RWPE1 (cell line): ENCODE measurements at regions not wholly inside any gene's neighbourhood (a gene's known extent, or its start where the extent isn't known, plus 50 kb on each side); places are given as distances from the start of the nearest gene placed in this dataset.

Experiments used
- CTCF ChIA-PET: fragments of 350-600 bp; sonication (Branson Sonifier 250); formaldehyde crosslinking; extraction: SDS; loops from one replicate; lab custom pipeline; 2021; lab: Yijun Ruan, JAX
- POLR2A ChIA-PET: fragments of 400-600 bp; formaldehyde crosslinking; extraction: SDS; loops from one replicate; lab custom pipeline; 2020; ENCODE audit warnings: antibody characterized with exemption; ENCODE audit not compliant: low non-redundant PET; lab: Yijun Ruan, JAX
- DNase-seq: peaks from one replicate; pipeline ENCODE4 v3.0.0; 2012; ENCODE audit warnings: low spot score
- H3K27ac ChIP-seq: fragments of 450-650 bp; 2 replicates; pipeline ENCODE4 v1.5.1; 2017
- TF ChIP-seq, protein P1 (sequence below): fragments of 450-650 bp; conservative IDR thresholded peaks from 2 replicates; pipeline ENCODE4 v1.5.1; 2017; ENCODE audit warnings: low read depth, mild to moderate bottlenecking

DNA sequence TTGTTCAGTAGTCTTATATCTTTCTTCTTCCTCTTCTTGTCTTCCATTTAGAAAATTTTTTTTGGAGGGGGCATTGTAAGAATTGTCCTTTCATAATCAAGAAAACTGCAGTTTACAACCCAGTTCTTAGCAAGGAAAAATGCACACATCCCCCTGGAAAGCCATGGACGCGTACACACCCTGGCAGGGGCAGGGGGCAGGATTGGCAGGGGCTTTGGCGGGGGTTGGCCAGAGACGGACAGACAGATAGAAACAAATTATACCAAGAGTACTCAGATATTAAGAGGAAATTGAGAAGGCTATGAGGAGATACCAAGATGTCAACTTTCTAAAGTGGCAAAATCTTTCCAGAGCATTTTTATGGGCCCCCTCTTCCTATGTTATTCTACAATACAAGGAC is 322.5 kb upstream of the CPXCR1 start:
- no peak for DNase-seq
- CTCF ChIA-PET, result no interaction called here
- H3K27ac ChIP-seq, result no peak overlapping the region
- TF ChIP-seq, protein P1, sequence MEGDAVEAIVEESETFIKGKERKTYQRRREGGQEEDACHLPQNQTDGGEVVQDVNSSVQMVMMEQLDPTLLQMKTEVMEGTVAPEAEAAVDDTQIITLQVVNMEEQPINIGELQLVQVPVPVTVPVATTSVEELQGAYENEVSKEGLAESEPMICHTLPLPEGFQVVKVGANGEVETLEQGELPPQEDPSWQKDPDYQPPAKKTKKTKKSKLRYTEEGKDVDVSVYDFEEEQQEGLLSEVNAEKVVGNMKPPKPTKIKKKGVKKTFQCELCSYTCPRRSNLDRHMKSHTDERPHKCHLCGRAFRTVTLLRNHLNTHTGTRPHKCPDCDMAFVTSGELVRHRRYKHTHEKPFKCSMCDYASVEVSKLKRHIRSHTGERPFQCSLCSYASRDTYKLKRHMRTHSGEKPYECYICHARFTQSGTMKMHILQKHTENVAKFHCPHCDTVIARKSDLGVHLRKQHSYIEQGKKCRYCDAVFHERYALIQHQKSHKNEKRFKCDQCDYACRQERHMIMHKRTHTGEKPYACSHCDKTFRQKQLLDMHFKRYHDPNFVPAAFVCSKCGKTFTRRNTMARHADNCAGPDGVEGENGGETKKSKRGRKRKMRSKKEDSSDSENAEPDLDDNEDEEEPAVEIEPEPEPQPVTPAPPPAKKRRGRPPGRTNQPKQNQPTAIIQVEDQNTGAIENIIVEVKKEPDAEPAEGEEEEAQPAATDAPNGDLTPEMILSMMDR, result no peak
- POLR2A ChIA-PET, result no interaction called here

DNA sequence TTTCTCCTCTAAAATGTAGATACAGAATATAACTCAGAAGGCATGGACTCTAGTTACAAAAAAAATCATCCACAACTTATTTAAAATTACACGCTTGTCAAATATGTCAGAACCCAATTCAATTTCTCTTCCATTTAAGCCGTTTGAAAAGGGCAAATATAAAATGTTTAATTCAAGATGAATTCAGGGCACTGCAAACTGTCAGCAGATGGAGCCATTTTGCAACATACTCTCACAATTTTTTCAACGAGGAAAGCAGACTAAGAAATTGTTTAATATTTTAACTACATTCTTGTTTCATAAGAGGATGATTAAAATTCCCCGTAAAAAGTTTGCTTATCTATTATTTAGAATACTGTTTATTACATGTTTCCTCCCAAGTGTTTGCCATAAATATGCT is 321.3 kb upstream of the CPXCR1 start:
- TF ChIP-seq, protein P1, result 0 out of 2 replicates have a peak, but pooled peaks have one; percentile 14
- ChIA-PET CTCF (no interaction called here), POLR2A (no interaction called here)
- H3K27ac ChIP-seq, result no peak overlapping the region
- DNase-seq, result peak; percentile 0

- CTCF ChIA-PET, result no interaction called here
- POLR2A ChIA-PET, result no interaction called here
- no peak for DNase-seq
- TF ChIP-seq, protein P1, result no peak
- H3K27ac ChIP-seq, result no peak overlapping the region
Observed at GRCh38 chrX:88437563-88437962, 309.5 kb upstream of the CPXCR1 start.

DNA sequence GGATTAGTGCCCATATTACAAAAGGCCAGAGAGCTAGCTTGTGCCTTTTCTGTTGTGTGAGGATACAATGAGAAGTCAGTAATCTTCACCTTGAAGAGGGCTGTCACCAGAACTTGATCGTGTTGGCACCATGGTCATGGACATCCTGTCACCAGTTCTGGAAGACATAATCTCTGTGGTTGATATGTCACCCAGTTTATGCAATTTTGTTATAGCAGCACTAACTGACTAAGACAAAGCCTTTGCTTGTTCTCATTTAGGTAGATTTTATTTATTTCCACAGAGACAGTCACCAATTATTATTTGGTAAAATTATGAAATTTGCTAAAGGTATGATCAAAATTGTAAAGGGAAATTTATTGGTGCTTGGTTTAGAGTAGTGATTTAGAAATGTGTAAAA is 308.8 kb upstream of the CPXCR1 start:
- ChIA-PET CTCF (no interaction called here), POLR2A (no interaction called here)
- DNase-seq, result no peak
- no peak overlapping the region for H3K27ac ChIP-seq
- TF ChIP-seq, protein P1, result no peak

GRCh38 chrX:88439935-88440334 is 307.1 kb upstream of the CPXCR1 start:
- CTCF ChIA-PET, result no interaction called here
- TF ChIP-seq, protein P1, result no peak

More at GRCh38 chrX:88439935-88440334, 307.1 kb upstream of the CPXCR1 start:
- no peak overlapping the region for H3K27ac ChIP-seq
- no peak for DNase-seq
- POLR2A ChIA-PET, result no interaction called here
